PC-9 (cell line): ENCODE measurements at regions not wholly inside any gene's neighbourhood (a gene's known extent, or its start where the extent isn't known, plus 50 kb on each side); places are given as distances from the start of the nearest gene placed in this dataset.

ENCODE experiments used
- BruUV-seq: library from RNA; stranded (reverse); fragments of 400-500 nt; replicated peaks from 2 replicates; lab custom pipeline; 2021; lab: Mats Ljungman, UMichigan
- CTCF ChIA-PET: fragments of 300-600 bp; sonication (Branson Sonifier 250); formaldehyde crosslinking; loops from one replicate; lab custom pipeline; 2022; ENCODE audit warnings: antibody characterized with exemption; lab: Charles Lee
- POLR2A ChIA-PET: fragments of 300-600 bp; sonication (Branson Sonifier 250); formaldehyde crosslinking; loops from one replicate; lab custom pipeline; 2022; ENCODE audit warnings: antibody characterized with exemption; ENCODE audit not compliant: unreplicated experiment; lab: Charles Lee
- DNase-seq, 2 experiments: peaks; one replicate each; pipeline versions ENCODE4 v3.0.0 to v3.0.0-alpha.2; 2015 to 2022; ENCODE audit warnings: mixed read lengths in 1 of 2
- H2AFZ ChIP-seq: fragments of 200-600 bp; sonication (generic); 2 replicates; pipeline ENCODE4 v1.8.1; 2017; ENCODE audit warnings: antibody characterized with exemption
- H3F3A ChIP-seq: fragments of 200-600 bp; sonication (generic); 2 replicates; pipeline ENCODE4 v1.8.1; 2017; ENCODE audit warnings: antibody characterized with exemption, mild to moderate bottlenecking, low read depth; ENCODE audit not compliant: insufficient read depth
- H3K27ac ChIP-seq: fragments of 200-600 bp; sonication (generic); 2 replicates; pipeline ENCODE4 v1.6.1; 2016; ENCODE audit warnings: mixed run types
- H3K27me3 ChIP-seq: fragments of 200-600 bp; sonication (generic); 2 replicates; pipeline ENCODE4 v1.6.1; 2016; ENCODE audit warnings: low read depth, mixed run types; ENCODE audit not compliant: insufficient read depth
- H3K36me3 ChIP-seq: fragments of 200-600 bp; sonication (generic); 2 replicates; pipeline ENCODE4 v1.6.1; 2016; ENCODE audit warnings: low read depth, mixed run types
- H3K4me1 ChIP-seq: fragments of 200-600 bp; sonication (generic); replicated peaks from 2 replicates; pipeline ENCODE4 v1.6.1; 2016; ENCODE audit warnings: mixed run types; ENCODE audit not compliant: insufficient read depth
- H3K4me2 ChIP-seq: fragments of 200-600 bp; sonication (generic); 2 replicates; pipeline ENCODE4 v1.6.1; 2017; ENCODE audit warnings: mixed run types
- H3K4me3 ChIP-seq: fragments of 200-600 bp; sonication (generic); 2 replicates; pipeline ENCODE4 v1.6.1; 2016; ENCODE audit warnings: mixed run types
- H3K79me2 ChIP-seq: fragments of 200-600 bp; sonication (generic); 2 replicates; pipeline ENCODE4 v1.6.1; 2017; ENCODE audit warnings: low read depth, mixed run types
- H3K9me2 ChIP-seq: fragments of 200-600 bp; sonication (generic); 2 replicates; pipeline ENCODE4 v1.8.1; 2017; ENCODE audit warnings: mild to moderate bottlenecking; ENCODE audit not compliant: insufficient read depth
- H3K9me3 ChIP-seq: fragments of 200-600 bp; sonication (generic); 2 replicates; pipeline ENCODE4 v1.8.1; 2016; ENCODE audit warnings: low read depth; ENCODE audit not compliant: insufficient read depth
- H4K20me1 ChIP-seq: fragments of 200-600 bp; sonication (generic); 2 replicates; pipeline ENCODE4 v1.8.1; 2017; ENCODE audit not compliant: insufficient read depth
- CTCF ChIP-seq: fragments of 200-600 bp; sonication (generic); conservative IDR thresholded peaks from 2 replicates; pipeline ENCODE4 v1.6.1; 2017; ENCODE audit warnings: mixed run types, antibody characterized with exemption, mild to moderate bottlenecking, moderate library complexity
- EZH2 ChIP-seq: fragments of 200-600 bp; sonication (generic); IDR thresholded peaks from 2 replicates; pipeline ENCODE4 v1.8.0; 2017; ENCODE audit warnings: antibody characterized with exemption, low read depth
- intact Hi-C: fragments of 100-400 bp; cut with micrococcal nuclease; formaldehyde crosslinking; loops from one replicate; pipeline ENCODE4 v1.10.0; 2022; ENCODE audit not compliant: unreplicated experiment

DNA sequence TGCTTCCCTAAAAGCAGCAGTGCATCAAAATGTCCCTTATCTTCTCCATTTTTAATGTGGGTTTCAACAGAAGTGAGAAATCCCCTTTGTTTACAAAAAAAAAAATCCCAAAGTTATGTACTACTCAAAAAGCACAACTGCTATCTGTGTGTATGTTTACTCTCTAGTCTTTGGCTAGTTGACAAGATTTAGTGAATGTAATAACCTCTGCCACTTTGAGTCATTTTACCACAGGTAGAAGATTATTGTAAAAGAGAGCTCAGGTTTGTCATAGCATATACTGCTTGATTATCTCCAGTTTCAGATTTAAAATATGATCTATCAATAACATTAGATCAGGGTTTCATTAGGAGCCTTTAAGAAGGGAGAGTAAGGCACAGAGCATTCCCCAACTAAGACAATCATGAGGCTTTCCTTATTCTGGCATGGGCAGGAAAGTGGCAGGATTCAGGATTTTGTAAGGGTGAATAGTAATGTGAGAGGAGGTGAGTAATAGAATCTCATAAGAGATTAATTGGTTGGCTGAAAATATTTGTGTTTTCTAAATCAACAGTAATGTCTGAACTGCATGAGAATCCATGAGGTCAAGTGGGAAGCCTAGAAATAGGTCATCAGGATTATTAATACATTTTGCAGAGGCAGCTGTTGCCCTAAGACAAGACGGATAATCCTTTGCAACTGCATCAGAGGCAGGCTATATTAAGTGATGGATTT lies 1780.3 kb upstream of the LRRTM1 start:
- intact Hi-C loops: no loop called here
- no peak for TF ChIP-seq CTCF
- no peak for TF ChIP-seq EZH2
- Histone ChIP-seq H3K36me3 (no peaks in the 10 kb centered on the region), H3K4me3 (no peak overlapping the region), H3K9me2 (no peaks in the 10 kb centered on the region; the same call in 1 of the 2 replicates), H3F3A (no peaks in the 10 kb centered on the region), H3K79me2 (no peaks in the 10 kb centered on the region), H2AFZ (no peak overlapping the region), H3K4me1 (no peaks in the 10 kb centered on the region), H3K27ac (no peak overlapping the region), H3K27me3 (no peaks in the 10 kb centered on the region), H3K9me3 (no peaks in the 10 kb centered on the region), H3K4me2 (no peak overlapping the region), H4K20me1 (no peaks in the 10 kb centered on the region)
- ChIA-PET CTCF (no interaction called here), POLR2A (no interaction called here)
- BruUV-seq: no TSS peak
- no peak for DNase-seq

DNA sequence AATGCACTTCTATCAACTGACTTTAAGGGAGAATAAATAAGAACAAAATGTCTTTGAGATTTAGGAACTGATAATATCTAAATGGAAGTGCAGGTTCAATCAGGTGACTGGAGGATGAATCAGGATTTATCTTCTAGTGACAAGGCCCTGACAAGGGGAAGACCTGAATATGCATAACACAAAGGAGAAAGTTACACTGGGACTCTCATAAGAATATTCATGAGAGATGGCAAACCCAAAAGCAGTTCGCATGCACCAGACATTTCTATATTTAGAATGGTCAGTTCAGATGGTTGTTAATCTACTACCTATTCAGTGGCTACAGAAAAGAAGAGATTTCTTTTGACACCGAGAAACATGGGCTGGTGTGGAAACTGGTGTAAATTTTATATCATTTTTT lies 1771.3 kb upstream of the LRRTM1 start:
- no peaks in the 10 kb centered on the region; the same call in 1 of the 2 replicates for H3K9me2 ChIP-seq
- no peaks in the 10 kb centered on the region for H3K27me3 ChIP-seq
- H3K27ac ChIP-seq: no peak overlapping the region
- H2AFZ ChIP-seq: no peak overlapping the region
- H3K9me3 ChIP-seq: no peaks in the 10 kb centered on the region
- TF ChIP-seq EZH2 (no peak), CTCF (no peak)
- intact Hi-C loops: no loop called here
- H3K4me1 ChIP-seq: no peaks in the 10 kb centered on the region
- BruUV-seq: no TSS peak
- H3K79me2 ChIP-seq: no peaks in the 10 kb centered on the region
- CTCF ChIA-PET: no interaction called here
- no peaks in the 10 kb centered on the region for H4K20me1 ChIP-seq
- POLR2A ChIA-PET: no interaction called here
- H3F3A ChIP-seq: no peaks in the 10 kb centered on the region
- H3K4me2 ChIP-seq: no peak overlapping the region
- H3K4me3 ChIP-seq: no peak overlapping the region
- no peak for DNase-seq
- H3K36me3 ChIP-seq: no peaks in the 10 kb centered on the region

- POLR2A ChIA-PET: no interaction called here
Observed at GRCh38 chr2:82062463-82062862, 1757.9 kb upstream of the LRRTM1 start.

More at GRCh38 chr2:82062463-82062862, 1757.9 kb upstream of the LRRTM1 start:
- intact Hi-C loops: no loop called here
- Histone ChIP-seq H3K4me1 (no peaks in the 10 kb centered on the region), H2AFZ (no peak overlapping the region), H3K4me3 (no peak overlapping the region), H4K20me1 (no peaks in the 10 kb centered on the region), H3K79me2 (no peaks in the 10 kb centered on the region), H3K4me2 (no peak overlapping the region), H3K27me3 (no peaks in the 10 kb centered on the region), H3K9me2 (no peaks in the 10 kb centered on the region), H3K9me3 (no peaks in the 10 kb centered on the region), H3F3A (no peaks in the 10 kb centered on the region), H3K36me3 (no peaks in the 10 kb centered on the region), H3K27ac (no peak overlapping the region)
- no peak for DNase-seq
- TF ChIP-seq CTCF (no peak), EZH2 (no peak)
- BruUV-seq: no TSS peak
- CTCF ChIA-PET: no interaction called here
